ENCODE measurements at regions not wholly inside any gene's neighbourhood (a gene's known extent, or its start where the extent isn't known, plus 50 kb on each side); places are given as distances from the start of the nearest gene placed in this dataset.

GRCh38 chr6:22471132-22471690 lies 98.2 kb upstream of the HDGFL1 start:
- no peak for TF ChIP-seq EP300 (IDR thresholded peaks at IDR 0.05; ENCODE audit: borderline replicate concordance)
- TF ChIP-seq RAD21 (IDR thresholded peaks at IDR 0.05; ENCODE audit: low read depth): no peak; the same call in 1 of the 2 replicates
- TF ChIP-seq EGR1 (IDR thresholded peaks at IDR 0.05): no peak
- TF ChIP-seq NFIC (IDR thresholded peaks at IDR 0.05): peak; percentile 78
- TF ChIP-seq TEAD4 (IDR thresholded peaks at IDR 0.05): no peak
- TF ChIP-seq, protein P1, sequence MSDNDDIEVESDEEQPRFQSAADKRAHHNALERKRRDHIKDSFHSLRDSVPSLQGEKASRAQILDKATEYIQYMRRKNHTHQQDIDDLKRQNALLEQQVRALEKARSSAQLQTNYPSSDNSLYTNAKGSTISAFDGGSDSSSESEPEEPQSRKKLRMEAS (IDR thresholded peaks at IDR 0.05): no peak
- TF ChIP-seq, protein P2, sequence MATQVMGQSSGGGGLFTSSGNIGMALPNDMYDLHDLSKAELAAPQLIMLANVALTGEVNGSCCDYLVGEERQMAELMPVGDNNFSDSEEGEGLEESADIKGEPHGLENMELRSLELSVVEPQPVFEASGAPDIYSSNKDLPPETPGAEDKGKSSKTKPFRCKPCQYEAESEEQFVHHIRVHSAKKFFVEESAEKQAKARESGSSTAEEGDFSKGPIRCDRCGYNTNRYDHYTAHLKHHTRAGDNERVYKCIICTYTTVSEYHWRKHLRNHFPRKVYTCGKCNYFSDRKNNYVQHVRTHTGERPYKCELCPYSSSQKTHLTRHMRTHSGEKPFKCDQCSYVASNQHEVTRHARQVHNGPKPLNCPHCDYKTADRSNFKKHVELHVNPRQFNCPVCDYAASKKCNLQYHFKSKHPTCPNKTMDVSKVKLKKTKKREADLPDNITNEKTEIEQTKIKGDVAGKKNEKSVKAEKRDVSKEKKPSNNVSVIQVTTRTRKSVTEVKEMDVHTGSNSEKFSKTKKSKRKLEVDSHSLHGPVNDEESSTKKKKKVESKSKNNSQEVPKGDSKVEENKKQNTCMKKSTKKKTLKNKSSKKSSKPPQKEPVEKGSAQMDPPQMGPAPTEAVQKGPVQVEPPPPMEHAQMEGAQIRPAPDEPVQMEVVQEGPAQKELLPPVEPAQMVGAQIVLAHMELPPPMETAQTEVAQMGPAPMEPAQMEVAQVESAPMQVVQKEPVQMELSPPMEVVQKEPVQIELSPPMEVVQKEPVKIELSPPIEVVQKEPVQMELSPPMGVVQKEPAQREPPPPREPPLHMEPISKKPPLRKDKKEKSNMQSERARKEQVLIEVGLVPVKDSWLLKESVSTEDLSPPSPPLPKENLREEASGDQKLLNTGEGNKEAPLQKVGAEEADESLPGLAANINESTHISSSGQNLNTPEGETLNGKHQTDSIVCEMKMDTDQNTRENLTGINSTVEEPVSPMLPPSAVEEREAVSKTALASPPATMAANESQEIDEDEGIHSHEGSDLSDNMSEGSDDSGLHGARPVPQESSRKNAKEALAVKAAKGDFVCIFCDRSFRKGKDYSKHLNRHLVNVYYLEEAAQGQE (IDR thresholded peaks at IDR 0.05; ENCODE audit: low read depth): no peak
- no peak for TF ChIP-seq TAF1 (IDR thresholded peaks at IDR 0.05; ENCODE audit: low read depth)
- TF ChIP-seq YY1 (IDR thresholded peaks at IDR 0.05; ENCODE audit: low read depth): no peak
- TF ChIP-seq, protein P3, sequence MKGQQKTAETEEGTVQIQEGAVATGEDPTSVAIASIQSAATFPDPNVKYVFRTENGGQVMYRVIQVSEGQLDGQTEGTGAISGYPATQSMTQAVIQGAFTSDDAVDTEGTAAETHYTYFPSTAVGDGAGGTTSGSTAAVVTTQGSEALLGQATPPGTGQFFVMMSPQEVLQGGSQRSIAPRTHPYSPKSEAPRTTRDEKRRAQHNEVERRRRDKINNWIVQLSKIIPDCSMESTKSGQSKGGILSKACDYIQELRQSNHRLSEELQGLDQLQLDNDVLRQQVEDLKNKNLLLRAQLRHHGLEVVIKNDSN (IDR thresholded peaks at IDR 0.05): no peak
- TF ChIP-seq CREB1 (IDR thresholded peaks at IDR 0.05; ENCODE audit: low read depth): no peak
- no peak for TF ChIP-seq CEBPB (IDR thresholded peaks at IDR 0.05)
- no peak for TF ChIP-seq FOXM1 (IDR thresholded peaks at IDR 0.05; ENCODE audit: borderline replicate concordance, low read depth)

Data from Ishikawa (cell line).